SK-MEL-5 (cell line): ENCODE measurements at regions not wholly inside any gene's neighbourhood (a gene's known extent, or its start where the extent isn't known, plus 50 kb on each side); places are given as distances from the start of the nearest gene placed in this dataset.
"Not testable (repeated sequence)": the region's sequence is repeated elsewhere in the genome, so short reads cannot be mapped to it uniquely, and the experiment has no call there.

Source experiments
- DNase-seq: peaks from one replicate; pipeline ENCODE4 v3.0.0-alpha.2; 2016; ENCODE audit warnings: low read depth, low spot score
- in situ Hi-C: cut with HindIII; loops from 2 replicates; pipeline ENCODE4 v1.10.0; 2016; ENCODE audit warnings: low sequenced_read_pairs, high pct_unique_total_duplicates, low pct_unique_long_range_greater_than_20kb

DNA sequence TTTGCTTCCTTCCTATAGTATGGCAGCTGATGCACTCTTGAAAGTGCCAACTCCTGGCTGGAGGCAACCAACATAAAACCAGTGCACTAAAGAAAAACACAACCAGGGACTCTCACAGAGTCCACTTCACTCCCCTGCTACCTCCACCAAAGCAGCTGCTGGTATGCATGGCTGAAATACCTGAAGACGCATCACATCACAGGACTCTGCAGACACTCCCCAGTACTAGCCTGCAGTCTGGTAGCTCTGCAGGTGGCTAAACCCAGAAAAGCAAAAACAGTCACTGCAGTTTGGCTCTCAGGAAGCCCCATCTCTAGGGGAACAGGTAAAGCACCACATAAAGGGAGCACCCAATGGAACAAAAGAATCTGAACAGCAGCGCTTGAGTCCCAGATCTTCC lies 473.0 kb upstream of the SPTLC3 start:
- in situ Hi-C loops: no loop called here
- DNase-seq: no peak

DNA sequence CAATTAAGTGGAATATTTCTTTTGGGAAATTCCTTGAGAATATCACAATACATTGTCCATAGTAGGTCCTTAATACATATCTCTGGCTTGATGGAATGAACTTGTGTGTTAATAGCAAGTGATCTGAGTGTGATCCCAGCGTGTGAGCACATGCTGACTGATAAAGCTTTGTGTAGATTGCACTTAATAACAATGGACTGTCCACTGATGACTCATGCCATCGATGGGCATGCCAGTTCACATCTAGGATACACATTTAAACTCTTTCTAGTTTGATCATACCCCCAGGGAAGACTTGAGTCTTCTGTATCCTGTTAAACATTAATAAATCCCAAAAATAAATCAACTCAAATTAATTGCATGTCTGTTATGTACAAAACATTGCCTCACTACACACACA lies 454.3 kb upstream of the SPTLC3 start:
- no peak for DNase-seq
- in situ Hi-C loops: no loop called here

DNA sequence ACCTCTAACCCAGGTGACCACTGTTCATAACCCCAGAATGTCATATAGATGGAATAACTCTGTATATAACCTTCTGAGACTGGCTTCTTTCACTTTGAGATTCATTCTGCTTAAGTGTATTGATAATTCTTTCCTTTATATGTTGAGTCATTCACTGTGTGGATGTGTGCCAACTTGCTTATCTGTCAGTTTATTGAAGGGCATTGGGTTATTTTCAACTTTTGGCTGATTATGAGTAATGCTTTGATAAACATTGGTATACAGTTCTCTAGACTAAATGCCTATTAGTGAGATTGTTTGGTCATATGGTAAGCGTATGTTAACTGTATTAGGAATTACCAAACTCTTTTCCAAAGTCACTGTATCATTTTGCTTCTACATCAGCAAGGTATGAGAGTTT lies 453.4 kb upstream of the SPTLC3 start:
- in situ Hi-C loops: no loop called here
- DNase-seq: no peak

DNA sequence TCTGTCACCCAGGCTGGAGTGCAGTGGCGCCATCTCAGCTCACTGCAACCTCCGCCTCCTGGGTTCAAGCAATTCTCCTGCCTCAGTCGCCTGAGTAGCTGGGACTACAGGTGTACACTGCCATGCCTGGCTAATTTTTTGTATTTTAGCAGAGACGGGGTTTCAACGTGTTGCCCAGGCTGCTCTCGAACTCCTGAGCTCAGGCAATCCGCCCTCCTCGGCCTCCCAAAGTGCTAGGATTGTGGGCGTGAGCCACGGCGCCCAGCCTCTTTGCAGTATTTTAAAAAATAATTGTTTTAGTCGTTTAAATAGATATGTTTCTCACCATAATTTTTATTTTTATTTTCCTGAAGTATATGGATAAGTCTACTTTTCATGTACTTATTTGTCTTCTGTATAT lies 452.9 kb upstream of the SPTLC3 start:
- in situ Hi-C loops, DNase-seq: not testable (repeated sequence)

- in situ Hi-C loops: no loop called here
- DNase-seq: no peak
Measured at GRCh38 chr20:12557224-12557623, 451.5 kb upstream of the SPTLC3 start.

- in situ Hi-C loops: no loop called here
- no peak for DNase-seq
Measured at GRCh38 chr20:12564979-12565378, 443.8 kb upstream of the SPTLC3 start.

DNA sequence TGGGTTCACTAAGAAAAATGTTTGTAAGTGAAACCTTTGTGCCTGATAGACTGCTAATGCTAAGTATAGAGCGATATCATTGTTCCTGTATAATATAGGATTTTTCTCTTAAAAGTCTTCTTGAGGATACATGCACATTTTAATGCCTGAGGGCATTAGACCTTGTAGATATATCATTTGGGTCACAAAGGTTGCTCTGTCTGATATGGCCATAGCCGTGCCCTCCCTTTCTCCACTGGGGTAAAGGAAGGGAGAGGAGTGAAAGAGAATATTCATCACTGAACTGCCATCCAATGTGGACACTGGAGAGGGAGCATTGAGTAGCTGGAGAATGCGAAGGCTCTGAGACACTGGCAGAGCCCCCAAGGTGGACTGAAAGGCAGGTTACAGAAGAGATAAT lies 442.2 kb upstream of the SPTLC3 start:
- in situ Hi-C loops: no loop called here
- peak; percentile 61 for DNase-seq

DNA sequence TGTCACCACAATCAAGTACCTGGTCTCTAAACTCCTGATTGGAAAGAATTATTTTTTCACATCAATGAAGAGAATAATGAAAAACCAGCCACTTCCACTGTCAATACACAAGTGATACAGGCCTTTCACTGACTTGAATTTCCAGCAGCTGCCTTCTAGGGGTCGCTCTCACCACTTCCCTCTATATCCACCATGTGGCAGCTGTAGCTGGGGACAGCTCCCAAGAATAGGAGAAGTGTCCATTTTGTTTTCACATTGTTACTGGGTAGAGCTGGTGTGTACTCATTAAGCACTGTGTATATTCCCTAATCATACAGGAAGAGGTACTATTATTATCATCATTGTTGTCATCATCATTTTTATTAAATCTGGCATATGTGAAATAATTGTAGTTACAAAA lies 438.4 kb upstream of the SPTLC3 start:
- DNase-seq: peak; percentile 88
- in situ Hi-C loops: no loop called here

DNA sequence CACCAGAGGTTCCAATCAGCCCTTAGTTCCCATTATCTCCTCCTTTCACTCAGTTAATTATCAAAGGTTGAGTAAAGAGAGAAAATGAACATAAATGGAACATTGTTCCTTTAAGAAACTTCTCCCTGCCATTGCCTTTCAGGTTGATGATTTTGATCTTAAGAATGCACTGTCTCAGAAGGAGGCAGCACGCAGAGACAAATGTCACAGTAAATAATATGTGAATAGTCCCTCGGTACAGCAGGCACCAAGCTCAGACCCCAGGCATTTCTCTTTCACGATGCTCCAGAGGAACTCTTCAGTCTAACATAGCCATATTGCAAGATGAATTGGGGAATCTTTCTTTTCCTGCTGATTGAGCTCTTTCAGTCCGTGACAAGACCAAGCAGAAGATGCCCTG lies 435.3 kb upstream of the SPTLC3 start:
- in situ Hi-C loops: no loop called here
- no peak for DNase-seq

DNA sequence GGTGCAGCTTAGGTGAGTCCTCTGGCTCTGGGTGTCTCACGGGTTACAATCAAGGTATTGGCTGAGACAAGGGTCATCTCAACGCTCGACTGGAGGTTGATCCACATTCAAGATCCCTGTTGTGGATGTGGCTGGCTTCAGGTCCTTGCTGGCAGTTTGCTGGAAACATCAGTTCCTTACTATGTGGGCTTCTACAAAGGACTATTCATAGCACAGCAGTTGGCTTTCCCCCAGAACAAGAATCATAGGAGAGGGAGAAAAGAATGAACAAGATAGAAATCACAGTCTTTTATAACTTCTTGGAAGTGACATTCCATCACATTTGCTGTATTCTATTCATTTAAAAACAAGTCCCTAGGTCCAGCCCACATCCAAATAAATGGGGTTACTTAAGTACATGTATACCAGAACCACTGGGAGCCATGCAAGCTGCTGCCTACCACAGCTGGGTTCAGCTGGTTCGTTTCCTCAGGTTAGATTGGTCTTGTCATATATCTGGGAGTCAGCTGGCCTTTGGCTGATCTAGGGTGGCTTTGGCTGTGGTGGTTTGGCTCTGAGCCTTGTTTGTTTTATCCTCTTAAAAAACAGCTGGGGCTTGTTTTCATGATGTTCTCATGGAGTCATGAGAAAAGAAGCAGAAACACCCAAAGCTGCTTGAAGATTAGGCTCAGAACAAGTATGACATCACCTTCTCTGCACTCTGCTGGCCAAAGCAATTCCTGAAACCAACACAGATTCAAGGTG lies 433.2 kb upstream of the SPTLC3 start:
- in situ Hi-C loops: no loop called here
- DNase-seq: no peak

DNA sequence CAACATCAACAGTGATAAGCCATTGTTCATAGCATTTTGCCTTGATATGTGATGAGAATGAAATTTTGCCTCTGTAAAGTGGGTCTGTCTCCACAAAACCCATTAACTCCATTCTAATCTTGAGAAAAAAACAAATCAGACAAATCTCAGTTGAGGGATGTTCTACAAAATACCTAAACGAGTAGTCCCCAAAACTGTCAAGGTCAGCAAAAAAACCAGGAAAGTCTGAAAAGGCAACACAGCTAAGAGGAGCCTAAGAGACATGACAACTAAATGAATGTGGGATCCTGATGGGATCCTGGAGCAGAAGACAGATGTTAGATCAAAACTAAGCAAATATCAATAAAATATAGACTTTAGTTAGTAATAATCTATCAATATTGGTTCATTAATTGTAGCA lies 431.6 kb upstream of the SPTLC3 start:
- no peak for DNase-seq
- in situ Hi-C loops: no loop called here

DNA sequence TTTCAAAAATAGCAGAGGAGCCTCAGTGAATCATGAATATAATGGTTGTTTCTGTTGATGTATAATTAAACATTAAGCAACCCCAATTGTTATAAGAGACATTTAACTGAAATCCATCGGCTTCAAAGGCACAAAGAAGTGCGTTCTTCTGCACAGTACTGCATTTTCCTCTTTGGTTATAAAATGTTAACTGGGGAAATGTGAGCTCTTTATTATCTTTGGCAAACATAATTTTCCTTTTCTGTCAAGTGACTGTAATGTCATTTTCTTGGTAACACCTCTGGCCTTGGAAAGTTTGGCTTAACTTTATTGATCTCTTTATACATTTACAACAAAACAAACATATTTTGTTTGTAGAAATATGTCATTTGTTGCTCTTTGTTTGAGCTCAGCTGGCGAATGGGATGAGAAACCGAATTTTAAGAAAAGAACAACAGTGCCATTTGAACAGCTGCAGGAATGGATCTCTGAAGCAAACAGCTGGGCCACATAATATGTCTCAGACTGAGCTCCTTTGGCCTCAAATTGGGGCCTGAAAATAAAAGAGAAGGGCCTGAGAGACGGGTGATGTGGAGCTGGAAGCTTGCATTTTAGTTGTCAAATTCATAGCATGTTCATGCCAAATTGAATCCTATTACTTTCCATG lies 427.0 kb upstream of the SPTLC3 start:
- in situ Hi-C loops: no loop called here
- DNase-seq: no peak

- in situ Hi-C loops, DNase-seq: not testable (repeated sequence)
Measured at GRCh38 chr20:12582710-12583109, 426.1 kb upstream of the SPTLC3 start.

- in situ Hi-C loops: no loop called here
- no peak for DNase-seq
Measured at GRCh38 chr20:12591949-12592470, 416.8 kb upstream of the SPTLC3 start.

- DNase-seq: peak; percentile 48
- in situ Hi-C loops: no loop called here
Measured at GRCh38 chr20:12592756-12593155, 416.0 kb upstream of the SPTLC3 start.

GRCh38 chr20:12593342-12593873 lies 415.4 kb upstream of the SPTLC3 start:
- no peak for DNase-seq
- in situ Hi-C loops: no loop called here

DNA sequence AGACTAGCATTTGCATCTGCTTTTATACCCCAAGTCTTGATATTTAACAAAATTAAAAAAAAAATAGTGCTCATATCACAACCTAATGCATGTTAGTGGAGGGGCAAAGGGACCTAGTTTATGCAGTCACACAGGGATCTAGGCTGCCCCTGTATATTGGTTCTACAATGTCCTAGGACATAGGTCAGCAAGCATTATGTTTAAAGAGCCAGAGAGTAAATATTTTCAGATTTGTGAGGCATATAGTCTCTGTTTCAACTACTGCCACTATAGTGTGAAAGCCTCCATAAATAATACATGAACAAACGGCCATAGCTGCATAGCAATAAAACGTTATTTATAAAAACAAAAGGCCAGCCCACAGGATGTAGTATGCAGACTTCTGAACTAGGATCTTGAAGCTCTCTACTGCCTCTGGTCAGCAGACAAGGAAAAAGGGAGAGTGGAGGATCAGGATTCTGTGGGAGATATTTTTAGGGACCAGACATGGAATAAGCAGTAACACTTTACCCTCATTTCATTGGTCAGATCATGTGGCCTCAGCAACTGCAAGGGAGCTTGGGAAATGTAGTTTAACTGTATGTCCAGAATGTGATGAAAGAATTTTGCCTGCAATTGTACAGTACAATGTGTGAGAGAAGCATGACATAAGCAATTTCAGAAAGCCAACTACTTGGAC lies 414.2 kb upstream of the SPTLC3 start:
- in situ Hi-C loops: no loop called here
- DNase-seq: peak; percentile 80

DNA sequence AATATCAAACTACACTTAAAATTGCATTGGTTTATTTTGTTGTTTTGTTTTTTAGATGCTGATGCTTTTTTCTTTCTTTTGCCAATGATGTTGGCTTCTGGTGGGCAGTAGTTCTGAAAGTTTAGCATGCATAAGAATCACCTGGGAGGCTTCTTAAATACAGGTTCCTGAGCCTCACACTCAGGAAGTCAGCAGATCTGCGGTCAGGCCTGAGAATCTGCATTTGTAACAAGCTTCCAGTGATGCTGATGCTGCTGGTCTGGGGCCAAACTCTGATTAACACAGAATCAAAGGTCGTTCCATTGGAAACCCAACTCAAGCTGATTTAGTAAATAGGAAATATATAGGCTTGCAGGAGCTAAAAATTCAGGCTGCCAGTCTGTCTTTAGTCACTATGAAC lies 412.9 kb upstream of the SPTLC3 start:
- in situ Hi-C loops: no loop called here

More for the DNA sequence above, 412.9 kb upstream of the SPTLC3 start:
- DNase-seq: no peak
